Endothelial cell of umbilical vein (primary cell): ENCODE measurements at regions not wholly inside any gene's neighbourhood (a gene's known extent, or its start where the extent isn't known, plus 50 kb on each side); places are given as distances from the start of the nearest gene placed in this dataset.

Experiments used
- EZH2 ChIP-seq: IDR thresholded peaks from 2 replicates; pipeline ENCODE4 v1.6.1; 2012; ENCODE audit warnings: borderline replicate concordance, low read depth, mild to moderate bottlenecking, moderate library complexity, low read length, inconsistent platforms; ENCODE audit not compliant: severe bottlenecking
- JUN ChIP-seq: IDR thresholded peaks from 2 replicates; pipeline ENCODE4 v1.6.1; 2011; ENCODE audit warnings: borderline replicate concordance, low read depth; ENCODE audit not compliant: insufficient read length, insufficient read depth

GRCh38 chr4:115501656-115502055, 388.2 kb upstream of the NDST4 start:
- no peak for TF ChIP-seq JUN
- no peak for TF ChIP-seq EZH2
